ENCODE measurements at regions not wholly inside any gene's neighbourhood (a gene's known extent, or its start where the extent isn't known, plus 50 kb on each side); places are given as distances from the start of the nearest gene placed in this dataset.

GRCh38 chr18:26697186-26697884 is 149.0 kb upstream of the KCTD1 start:
- TF ChIP-seq POLR2AphosphoS5 (IDR thresholded peaks at IDR 0.05; ENCODE audit: insufficient read depth in 1 of 2, low read depth in 1 of 2) (no peak), POLR2A (IDR thresholded peaks at IDR 0.05) (no peak)
- TF ChIP-seq, protein P1, sequence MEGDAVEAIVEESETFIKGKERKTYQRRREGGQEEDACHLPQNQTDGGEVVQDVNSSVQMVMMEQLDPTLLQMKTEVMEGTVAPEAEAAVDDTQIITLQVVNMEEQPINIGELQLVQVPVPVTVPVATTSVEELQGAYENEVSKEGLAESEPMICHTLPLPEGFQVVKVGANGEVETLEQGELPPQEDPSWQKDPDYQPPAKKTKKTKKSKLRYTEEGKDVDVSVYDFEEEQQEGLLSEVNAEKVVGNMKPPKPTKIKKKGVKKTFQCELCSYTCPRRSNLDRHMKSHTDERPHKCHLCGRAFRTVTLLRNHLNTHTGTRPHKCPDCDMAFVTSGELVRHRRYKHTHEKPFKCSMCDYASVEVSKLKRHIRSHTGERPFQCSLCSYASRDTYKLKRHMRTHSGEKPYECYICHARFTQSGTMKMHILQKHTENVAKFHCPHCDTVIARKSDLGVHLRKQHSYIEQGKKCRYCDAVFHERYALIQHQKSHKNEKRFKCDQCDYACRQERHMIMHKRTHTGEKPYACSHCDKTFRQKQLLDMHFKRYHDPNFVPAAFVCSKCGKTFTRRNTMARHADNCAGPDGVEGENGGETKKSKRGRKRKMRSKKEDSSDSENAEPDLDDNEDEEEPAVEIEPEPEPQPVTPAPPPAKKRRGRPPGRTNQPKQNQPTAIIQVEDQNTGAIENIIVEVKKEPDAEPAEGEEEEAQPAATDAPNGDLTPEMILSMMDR (IDR thresholded peaks at IDR 0.05) = no peak

GRCh38 chr18:26696786-26697185 is 148.4 kb upstream of the KCTD1 start:
- H3K36me3 ChIP-seq = no peaks in the 10 kb centered on the region
- no peaks in the 10 kb centered on the region for H3K27me3 ChIP-seq
- intact Hi-C loops (cut with DNase I) = no loop called here
- peaks cover 14% of the 10 kb centered on the region for H3K4me1 ChIP-seq
- H3K27ac ChIP-seq = no peak overlapping the region
- TF ChIP-seq, protein P1 (IDR thresholded peaks at IDR 0.05) = no peak
- TF ChIP-seq POLR2A (IDR thresholded peaks at IDR 0.05) = no peak
- no peak for TF ChIP-seq POLR2AphosphoS5 (IDR thresholded peaks at IDR 0.05; ENCODE audit: insufficient read depth in 1 of 2, low read depth in 1 of 2)
- no peak overlapping the region for H3K4me3 ChIP-seq
- no peaks in the 10 kb centered on the region for H3K9me3 ChIP-seq
- DNase-seq (ENCODE audit: extremely low spot score in 2 of 2) = no peak

More at GRCh38 chr18:26697186-26697884, 149.0 kb upstream of the KCTD1 start:
- Histone ChIP-seq H3K36me3 (no peaks in the 10 kb centered on the region), H3K27me3 (no peaks in the 10 kb centered on the region), H3K27ac (no peak overlapping the region), H3K4me3 (no peak overlapping the region), H3K4me1 (peaks cover 14% of the 10 kb centered on the region), H3K9me3 (no peaks in the 10 kb centered on the region)
- no peak for DNase-seq (ENCODE audit: extremely low spot score in 2 of 2)
- intact Hi-C loops (cut with DNase I) = no loop called here

DNA sequence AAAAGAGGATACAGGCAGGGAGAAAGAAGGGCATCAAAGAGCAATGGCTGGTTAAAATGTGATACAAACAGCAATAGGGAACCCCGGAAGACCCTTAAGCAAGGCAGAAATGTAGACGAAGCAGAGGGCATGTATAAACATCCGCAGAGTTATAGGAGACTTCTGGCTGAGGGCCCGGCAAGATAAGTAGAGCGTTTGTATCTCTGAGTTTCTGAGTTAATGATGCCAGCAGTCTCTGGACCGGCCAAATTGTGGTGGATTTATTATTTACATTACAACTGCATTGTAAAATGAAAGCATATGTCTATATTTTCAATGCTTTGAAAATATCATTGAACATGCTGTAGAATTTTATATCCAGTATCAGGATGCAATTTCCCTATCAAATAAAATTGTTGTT is 148.0 kb upstream of the KCTD1 start:
- TF ChIP-seq, protein P1 (IDR thresholded peaks at IDR 0.05) = no peak
- TF ChIP-seq POLR2AphosphoS5 (IDR thresholded peaks at IDR 0.05; ENCODE audit: insufficient read depth in 1 of 2, low read depth in 1 of 2) = no peak
- TF ChIP-seq POLR2A (IDR thresholded peaks at IDR 0.05) = no peak

DNA sequence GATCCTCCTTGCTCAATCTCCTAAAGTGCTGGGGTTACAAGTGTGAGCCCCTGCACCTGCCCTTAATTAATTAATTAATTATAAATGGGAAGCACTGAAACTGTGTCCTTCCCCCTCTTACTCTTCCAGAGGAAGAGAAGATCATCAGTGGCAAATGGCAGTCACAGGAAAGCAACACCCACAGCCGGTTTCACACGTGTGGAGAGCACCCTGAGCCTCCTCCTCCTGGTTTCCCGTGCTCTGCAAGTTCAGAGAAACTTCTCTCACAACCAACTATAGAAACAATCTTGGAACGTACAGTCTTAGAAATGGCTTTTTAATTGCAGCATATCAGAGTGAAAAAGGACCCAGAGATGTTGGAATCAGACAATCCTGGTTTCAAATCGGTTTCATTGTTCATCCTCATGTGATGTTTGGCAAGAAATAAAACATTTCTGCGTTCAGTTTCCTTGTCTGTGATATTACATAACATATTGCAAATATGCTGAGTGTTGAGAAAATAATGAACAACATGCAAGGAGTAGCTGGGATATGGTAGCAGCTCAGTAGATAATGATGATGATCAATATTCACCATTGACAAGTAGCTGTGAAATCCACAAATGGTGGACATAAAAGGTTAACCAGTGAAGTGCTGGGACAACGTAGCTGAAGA is 141.0 kb upstream of the KCTD1 start:
- intact Hi-C loops (cut with DNase I) = no loop called here
- H3K4me3 ChIP-seq = no peak overlapping the region
- H3K9me3 ChIP-seq = no peaks in the 10 kb centered on the region
- H3K4me1 ChIP-seq = no peaks in the 10 kb centered on the region
- no peak overlapping the region for H3K27ac ChIP-seq
- DNase-seq (ENCODE audit: extremely low spot score in 2 of 2) = no peak
- no peaks in the 10 kb centered on the region for H3K27me3 ChIP-seq
- H3K36me3 ChIP-seq = no peaks in the 10 kb centered on the region
- no peak for TF ChIP-seq POLR2AphosphoS5 (IDR thresholded peaks at IDR 0.05; ENCODE audit: insufficient read depth in 1 of 2, low read depth in 1 of 2)
- TF ChIP-seq, protein P1 (IDR thresholded peaks at IDR 0.05) = no peak
- TF ChIP-seq POLR2A (IDR thresholded peaks at IDR 0.05) = no peak

More for the DNA sequence above, 148.0 kb upstream of the KCTD1 start:
- DNase-seq (ENCODE audit: extremely low spot score in 2 of 2) = no peak
- Histone ChIP-seq H3K9me3 (no peaks in the 10 kb centered on the region), H3K27me3 (no peaks in the 10 kb centered on the region), H3K27ac (no peak overlapping the region), H3K4me3 (no peak overlapping the region), H3K36me3 (no peaks in the 10 kb centered on the region), H3K4me1 (peaks cover 14% of the 10 kb centered on the region)
- intact Hi-C loops (cut with DNase I) = no loop called here

- no peak overlapping the region for H3K4me3 ChIP-seq
- TF ChIP-seq, protein P1 (IDR thresholded peaks at IDR 0.05) = no peak
- TF ChIP-seq POLR2A (IDR thresholded peaks at IDR 0.05) = no peak
- TF ChIP-seq POLR2AphosphoS5 (IDR thresholded peaks at IDR 0.05; ENCODE audit: insufficient read depth in 1 of 2, low read depth in 1 of 2) = no peak
- H3K27me3 ChIP-seq = no peaks in the 10 kb centered on the region
- no peak for DNase-seq (ENCODE audit: extremely low spot score in 2 of 2)
- intact Hi-C loops (cut with DNase I) = no loop called here
- no peak overlapping the region for H3K27ac ChIP-seq
- no peaks in the 10 kb centered on the region for H3K36me3 ChIP-seq
- H3K9me3 ChIP-seq = no peaks in the 10 kb centered on the region
- H3K4me1 ChIP-seq = no peaks in the 10 kb centered on the region
Measured at GRCh38 chr18:26686532-26686931, 138.2 kb upstream of the KCTD1 start.
